ENCODE measurements at regions not wholly inside any gene's neighbourhood (a gene's known extent, or its start where the extent isn't known, plus 50 kb on each side); places are given as distances from the start of the nearest gene placed in this dataset.

DNA sequence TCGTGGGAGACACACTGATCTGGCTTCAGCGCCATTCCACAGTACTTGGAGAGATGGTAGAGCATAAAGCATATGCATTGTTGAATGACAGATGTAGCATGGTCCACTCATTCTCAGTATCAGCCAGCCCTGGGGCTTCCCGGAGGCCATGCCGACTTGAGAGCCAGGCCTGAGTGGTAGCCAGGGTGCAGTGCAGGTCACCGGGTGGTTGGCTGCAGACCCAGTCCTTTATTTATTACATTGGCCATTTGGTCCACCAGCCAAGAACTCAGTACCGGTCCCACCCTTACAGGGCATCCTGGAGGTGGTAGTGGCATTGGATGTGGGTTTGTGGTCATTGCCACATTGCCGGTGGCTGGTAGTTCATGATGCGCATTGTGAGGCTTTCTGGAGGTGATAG, 121.6 kb upstream of the RTL1 start:
- DNase-seq (ENCODE audit: low read depth) = no peak

- DNase-seq (ENCODE audit: low read depth) = no peak
Observed at GRCh38 chr14:101025696-101026095, 122.2 kb upstream of the RTL1 start.

DNA sequence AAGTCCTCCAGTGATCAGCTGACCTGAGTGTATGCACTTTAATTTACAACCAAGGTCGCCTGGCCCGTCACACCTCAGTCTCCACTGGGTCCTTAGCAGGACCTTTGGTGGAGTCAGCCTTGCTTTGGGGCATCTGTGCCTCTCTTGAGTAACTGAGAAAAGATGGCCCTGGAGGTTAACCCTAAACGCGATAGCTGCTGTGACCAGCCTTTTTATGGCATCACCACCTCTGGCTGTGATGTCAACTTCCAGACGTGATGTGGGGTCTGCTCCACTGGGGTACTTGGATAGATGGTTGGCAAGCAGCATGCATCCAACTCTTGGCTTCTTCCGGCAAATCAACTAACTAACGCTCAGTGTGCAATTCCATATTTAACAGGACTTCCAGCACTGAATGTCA, 122.8 kb upstream of the RTL1 start:
- no peak for DNase-seq (ENCODE audit: low read depth)

DNA sequence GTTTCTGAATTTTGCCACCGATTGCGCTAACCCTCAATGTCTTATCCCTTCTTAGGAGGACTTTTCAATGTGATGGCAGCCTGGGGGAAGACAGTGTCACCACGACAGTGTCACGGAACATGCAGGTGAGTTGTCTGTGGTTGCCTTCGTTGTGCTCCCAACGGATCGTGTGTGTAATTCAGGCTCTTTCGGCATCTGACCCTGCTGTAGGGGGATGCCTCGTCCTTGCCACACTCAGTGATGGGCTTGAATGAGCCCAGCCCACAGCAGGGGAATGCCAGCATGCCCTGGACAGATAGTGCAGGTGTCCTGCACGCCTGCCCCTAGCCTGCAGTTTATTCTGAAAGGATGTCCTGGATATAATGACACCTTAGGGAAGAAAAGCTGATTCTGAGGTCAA, 123.8 kb upstream of the RTL1 start:
- DNase-seq (ENCODE audit: low read depth) = no peak

DNA sequence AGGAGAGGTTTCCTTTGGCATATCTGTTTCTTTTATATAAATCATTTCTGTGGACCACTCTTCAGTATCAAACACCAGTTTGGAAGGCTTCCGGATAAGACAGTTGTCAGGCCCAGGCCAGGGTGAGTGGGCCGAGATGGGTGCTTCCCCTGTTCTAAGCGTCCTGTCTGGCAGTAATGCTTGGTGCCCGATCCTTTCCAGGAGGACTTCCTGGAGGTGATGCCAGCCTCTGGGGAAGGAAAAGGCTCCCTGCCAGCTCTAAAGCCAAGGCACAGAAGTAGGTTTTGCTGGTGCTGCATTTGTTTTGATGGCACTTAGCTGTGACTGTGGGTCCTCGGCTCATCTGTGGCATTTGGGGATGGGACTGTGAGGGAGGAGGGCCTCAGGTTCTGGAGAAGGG, 124.4 kb upstream of the RTL1 start:
- no peak for DNase-seq (ENCODE audit: low read depth)

DNA sequence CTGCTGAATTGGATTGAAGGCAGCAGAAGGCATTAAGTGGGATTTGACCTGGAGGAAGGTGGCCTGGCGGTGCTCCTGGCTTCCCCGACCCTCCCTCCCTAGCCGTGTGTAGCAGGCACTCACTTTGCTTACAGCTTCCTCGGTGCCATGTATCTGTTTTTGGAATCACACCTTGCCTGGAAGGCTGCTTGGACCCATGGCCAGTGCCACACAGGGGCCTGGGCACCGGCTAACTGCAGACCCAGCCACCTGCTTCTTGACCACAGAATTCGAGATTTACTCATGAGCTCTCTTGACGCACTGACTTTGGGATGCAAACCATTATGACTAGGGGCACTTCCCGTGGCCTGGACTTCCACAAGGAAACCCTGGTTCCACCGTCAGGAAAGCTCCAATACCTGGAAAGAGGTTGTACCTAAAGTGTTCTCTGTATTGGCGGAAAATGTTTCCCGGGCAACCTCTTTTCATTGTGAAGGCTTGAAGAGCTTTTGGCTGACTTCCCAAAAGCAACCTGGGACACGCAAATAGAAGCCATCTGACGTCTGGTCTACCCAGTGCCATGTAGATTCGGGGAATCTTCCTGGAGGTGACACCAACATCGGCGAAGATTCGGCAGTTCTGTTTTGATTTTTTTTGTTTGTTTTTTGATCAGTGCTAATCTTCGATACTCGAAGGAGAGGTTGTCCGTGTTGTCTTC, 125.6 kb upstream of the RTL1 start:
- DNase-seq (ENCODE audit: low read depth) = no peak

DNA sequence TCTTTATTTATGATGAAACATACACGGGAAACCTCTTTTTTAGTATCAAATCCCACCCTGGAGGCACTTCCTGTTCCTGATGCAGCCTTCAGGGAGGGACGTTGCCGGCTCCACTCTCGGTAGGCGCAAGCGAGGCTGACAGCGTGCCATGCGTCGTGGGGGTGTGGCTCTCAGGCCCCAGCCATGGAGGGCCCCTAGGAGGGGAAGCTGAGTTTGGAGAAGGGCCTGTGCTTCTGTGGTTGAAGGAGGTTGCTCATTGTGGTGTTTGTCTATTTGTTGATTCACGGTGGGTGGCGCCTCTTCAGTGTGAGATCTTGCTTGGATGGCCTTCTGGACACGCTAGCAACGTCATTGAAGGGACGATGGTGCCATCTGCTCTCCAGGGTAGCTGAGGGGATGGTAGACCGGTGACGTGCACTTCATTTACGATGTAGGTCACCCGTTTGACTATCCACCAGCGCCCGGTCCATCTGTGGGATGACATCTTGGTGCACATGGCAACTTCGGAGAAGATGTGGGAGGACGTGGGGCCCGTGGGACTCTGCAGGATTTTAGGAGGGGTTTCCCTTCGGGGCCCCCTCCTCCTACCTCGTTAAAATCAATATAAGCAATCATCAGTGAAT, 126.3 kb upstream of the RTL1 start:
- DNase-seq (ENCODE audit: low read depth) = no peak

GRCh38 chr14:101030586-101030985, 127.1 kb upstream of the RTL1 start:
- no peak for DNase-seq (ENCODE audit: low read depth)

DNA sequence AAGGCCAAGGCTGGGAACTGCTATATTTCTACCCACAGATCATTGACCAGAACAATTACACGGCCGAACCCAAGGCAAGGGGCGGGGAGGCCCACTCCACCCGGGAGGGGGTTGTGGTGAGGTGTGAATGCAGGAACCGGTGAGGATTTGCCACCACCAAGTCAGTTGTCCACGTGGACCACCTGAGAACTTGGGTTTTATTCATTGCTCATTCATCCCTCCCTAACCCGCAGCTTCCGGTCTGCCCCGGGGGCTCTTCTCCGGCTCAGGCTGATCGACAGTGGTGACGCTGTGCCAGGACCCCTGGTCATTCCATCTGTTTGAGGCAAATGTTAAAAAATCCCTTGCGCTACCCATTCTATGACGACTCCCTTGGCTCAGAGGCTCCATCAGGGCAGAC, 127.7 kb upstream of the RTL1 start:
- no peak for DNase-seq (ENCODE audit: low read depth)

GRCh38 chr14:101031721-101032120, 128.2 kb upstream of the RTL1 start:
- no peak for DNase-seq (ENCODE audit: low read depth)

GRCh38 chr14:101032433-101032832, 128.9 kb upstream of the RTL1 start:
- DNase-seq (ENCODE audit: low read depth) = no peak

DNA sequence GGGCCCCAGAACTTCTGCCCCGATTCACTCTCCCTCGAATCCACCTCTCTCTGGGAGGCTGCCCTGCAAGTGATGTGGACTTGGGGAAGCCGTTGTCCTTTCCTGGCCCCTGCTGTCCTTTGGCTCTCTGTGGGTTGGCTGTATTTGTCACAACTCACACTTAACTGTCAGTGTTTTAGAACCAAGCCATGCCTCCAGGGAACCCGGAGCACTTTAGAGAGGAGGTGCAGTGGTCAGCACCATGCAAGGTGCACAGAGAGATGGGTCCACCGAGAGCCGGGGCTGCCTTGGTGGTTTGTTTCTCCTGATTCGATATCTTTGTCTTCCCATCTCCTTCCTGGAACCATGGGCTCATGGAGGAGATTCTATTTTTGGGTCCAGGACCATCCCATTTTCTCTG, 129.5 kb upstream of the RTL1 start:
- DNase-seq (ENCODE audit: low read depth) = no peak

GRCh38 chr14:101033446-101034165, 130.1 kb upstream of the RTL1 start:
- no peak for DNase-seq (ENCODE audit: low read depth)

DNA sequence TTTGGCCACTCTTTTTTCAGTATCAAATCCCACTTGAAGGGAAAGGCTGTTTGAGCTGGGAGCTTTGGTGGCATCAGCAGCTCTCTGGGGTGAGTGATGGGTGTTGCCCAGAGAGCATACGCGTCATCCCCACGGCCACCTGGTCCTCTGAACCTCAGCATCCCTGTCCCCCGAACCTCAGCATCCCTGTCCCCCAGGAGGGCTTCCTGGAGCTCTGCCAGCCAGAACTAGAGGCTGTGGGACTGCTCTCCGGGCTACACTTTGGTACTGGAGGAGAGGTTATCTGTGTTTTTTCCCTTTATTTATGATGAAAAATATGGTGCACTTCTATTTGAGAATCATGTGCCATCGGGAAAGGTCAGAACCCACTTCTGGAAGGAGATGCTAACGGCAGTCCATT, 131.5 kb upstream of the RTL1 start:
- no peak for DNase-seq (ENCODE audit: low read depth)

GRCh38 chr14:101035466-101036225, 132.1 kb upstream of the RTL1 start:
- DNase-seq (ENCODE audit: low read depth) = no peak

DNA sequence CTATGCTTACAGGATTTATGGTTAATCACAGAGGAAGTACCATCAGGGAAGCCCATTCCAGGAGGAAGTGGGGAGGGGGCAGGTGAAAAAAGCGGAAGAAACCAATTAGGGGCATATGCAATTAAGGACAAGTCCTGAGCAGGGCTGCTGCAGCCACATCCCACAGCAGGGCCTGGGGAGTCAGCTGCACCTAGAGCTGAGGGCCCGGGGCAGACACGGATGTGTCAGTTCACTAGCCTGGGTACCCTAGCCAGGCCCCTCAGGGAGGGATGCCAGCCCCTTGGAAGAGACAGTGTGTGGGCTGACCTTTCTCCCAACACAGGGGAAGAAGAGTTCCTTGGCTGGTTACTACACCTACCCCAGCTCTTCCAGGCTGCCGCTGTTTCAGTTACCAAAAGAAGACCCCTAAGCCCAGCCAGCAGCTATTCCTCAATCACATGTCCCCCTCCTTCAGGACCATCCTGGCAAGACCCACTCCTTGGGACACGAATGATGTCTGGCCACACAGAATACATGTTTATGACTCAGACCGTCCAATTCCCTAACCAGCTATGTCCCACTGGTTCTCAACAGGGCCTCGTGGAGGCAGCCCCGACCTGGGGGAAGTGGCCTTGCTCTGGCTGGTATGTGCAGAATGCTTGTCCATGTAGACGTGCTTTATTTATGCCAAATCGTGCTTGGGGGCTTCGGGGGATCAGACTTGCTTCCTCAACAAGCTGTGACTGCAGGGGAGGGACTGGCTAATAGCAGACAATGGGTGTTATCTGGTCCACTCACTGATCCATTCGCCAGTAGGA, 133.7 kb upstream of the RTL1 start:
- DNase-seq (ENCODE audit: low read depth) = no peak

DNA sequence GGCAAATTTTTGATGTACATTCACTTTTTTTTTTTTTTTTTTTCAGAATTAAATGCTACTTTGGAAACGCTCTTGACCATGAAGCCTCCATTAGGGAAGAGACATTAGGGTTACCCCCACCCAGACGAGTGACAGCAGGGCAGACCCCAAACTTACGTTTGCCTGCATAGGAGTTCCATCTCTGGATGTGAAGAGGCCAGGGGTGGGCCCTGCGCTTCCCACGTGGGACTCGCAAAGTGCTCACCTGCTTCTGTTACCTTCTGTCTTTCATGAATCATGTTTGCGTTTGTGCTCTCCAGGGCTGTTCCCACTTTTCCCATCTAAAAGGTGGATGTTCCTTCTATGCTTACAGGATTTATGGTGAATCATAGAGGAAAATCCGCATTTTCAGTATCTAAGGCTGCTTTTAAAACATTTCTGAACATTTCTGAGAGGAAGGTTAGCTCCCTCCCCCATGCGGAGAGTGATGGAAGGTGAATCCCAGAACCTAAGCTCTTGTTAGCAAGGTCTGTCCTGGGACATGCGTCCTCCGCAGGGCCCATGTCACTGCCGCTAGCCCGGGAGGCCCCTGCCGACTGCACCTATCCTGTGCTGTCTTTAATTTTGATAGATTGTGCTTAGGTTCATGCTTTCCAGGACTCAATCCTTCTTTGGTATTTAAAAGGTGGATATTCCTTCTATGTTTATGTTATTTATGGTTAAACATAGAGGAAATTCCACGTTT, 135.7 kb upstream of the RTL1 start:
- DNase-seq (ENCODE audit: low read depth) = no peak

GRCh38 chr14:101039755-101040138, 136.2 kb upstream of the RTL1 start:
- DNase-seq (ENCODE audit: low read depth) = no peak

GRCh38 chr14:101040538-101041442, 137.3 kb upstream of the RTL1 start:
- no peak for DNase-seq (ENCODE audit: low read depth)

DNA sequence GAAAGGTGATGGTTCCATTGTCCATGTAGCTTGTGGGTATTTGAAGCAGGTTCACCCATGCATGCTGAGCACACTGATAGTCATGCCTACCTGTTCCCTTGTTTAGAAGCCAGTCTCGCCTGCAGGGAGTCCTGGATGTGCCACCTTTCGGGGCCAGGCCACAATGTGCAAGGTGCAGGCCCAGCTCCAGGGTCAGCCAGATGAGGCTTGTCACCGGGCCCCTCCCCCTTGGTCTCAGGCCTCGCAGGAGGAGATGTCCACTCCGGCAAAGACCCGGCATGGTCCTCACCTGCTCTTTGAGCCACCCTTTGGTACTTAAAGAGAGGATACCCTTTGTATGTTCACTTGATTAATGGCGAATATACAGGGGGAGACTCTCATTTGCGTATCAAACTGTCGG, 140.4 kb upstream of the RTL1 start:
- no peak for DNase-seq (ENCODE audit: low read depth)

Data from forelimb muscle (tissue), 1 donor.